ENCODE measurements at regions not wholly inside any gene's neighbourhood (a gene's known extent, or its start where the extent isn't known, plus 50 kb on each side); places are given as distances from the start of the nearest gene placed in this dataset.
"Not testable (repeated sequence)": the region's sequence is repeated elsewhere in the genome, so short reads cannot be mapped to it uniquely, and the experiment has no call there.

DNA sequence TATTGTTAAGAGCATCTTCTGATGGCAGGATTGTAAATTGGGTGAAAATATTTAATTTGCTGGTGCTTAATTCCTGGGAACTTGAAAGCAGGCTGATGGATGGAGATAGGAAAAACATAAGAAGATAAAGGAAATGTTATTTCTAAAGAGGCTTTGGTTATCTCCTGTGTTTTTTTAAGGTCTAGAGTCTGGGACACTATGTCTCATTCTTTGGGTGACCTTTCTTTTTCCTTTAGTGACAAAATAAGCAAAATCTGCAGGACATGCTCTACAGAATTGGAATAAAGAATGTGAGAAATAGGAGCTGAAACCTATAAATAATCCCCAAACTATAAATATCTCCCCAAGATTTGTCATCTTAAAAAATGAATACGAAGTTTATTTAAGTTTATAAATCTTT lies 241.7 kb downstream of the DSC3 start:
- no peak overlapping the region for H3K27ac ChIP-seq
- TF ChIP-seq CTCF (IDR thresholded peaks at IDR 0.05) (no peak), ZFX (IDR thresholded peaks at IDR 0.05; ENCODE audit: borderline replicate concordance) (no peak)

DNA sequence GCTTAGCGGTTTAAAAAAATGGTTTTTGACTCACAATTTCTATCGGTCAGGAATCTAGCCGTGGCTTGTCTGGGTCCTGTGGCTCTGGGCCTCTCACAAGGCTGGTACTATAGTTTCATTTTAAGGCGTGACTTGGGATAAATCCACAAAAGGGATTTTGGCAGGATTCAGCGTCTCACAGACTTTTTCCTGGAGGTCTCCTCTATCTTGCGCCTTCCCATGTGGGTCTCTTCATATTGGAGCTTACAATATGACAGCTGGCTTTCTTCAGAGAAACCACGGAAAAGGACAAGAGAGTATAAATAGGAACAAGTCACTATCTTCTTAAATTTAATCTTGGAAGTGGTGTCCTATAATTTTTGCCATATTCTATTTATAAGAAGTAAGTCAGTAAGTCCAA lies 250.5 kb downstream of the DSC3 start:
- TF ChIP-seq CTCF (IDR thresholded peaks at IDR 0.05) = no peak
- TF ChIP-seq ZFX (IDR thresholded peaks at IDR 0.05; ENCODE audit: borderline replicate concordance) = no peak

DNA sequence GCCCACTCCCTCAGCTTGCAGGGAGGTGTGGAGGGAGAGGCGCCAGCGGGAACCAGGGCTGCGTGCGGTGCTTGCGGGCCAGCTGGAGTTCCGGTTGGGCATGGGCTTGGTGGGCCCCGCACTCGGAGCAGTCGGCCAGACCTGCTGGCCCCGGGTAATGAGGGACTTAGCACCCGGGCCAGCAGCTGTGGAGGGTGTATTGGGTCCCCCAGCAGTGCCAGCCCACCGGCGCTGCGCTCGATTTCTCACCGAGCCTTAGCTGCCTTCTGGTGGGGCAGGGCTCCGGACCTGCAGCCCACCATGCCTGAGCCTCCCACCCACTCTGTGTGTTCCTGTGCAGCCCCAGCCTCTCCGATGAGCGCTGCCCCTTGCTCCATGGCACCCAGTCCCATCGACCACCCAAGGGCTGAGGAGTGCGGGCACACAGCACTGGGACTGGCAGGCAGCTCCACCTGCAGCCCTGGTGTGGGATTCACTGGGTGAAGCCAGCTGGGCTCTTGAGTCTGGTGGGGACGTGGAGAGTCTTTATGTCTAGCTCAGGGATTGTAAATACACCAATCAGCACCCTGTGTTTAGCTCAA lies 254.0 kb downstream of the DSC3 start:
- not testable (repeated sequence) for H3K27ac ChIP-seq

More for the DNA sequence above, 250.5 kb downstream of the DSC3 start:
- no peak overlapping the region for H3K27ac ChIP-seq

- TF ChIP-seq CTCF (IDR thresholded peaks at IDR 0.05) (no peak), ZFX (IDR thresholded peaks at IDR 0.05; ENCODE audit: borderline replicate concordance) (no peak)
- H3K27ac ChIP-seq = no peak overlapping the region
Observed at GRCh38 chr18:30787410-30787809, 255.1 kb downstream of the DSC3 start.

DNA sequence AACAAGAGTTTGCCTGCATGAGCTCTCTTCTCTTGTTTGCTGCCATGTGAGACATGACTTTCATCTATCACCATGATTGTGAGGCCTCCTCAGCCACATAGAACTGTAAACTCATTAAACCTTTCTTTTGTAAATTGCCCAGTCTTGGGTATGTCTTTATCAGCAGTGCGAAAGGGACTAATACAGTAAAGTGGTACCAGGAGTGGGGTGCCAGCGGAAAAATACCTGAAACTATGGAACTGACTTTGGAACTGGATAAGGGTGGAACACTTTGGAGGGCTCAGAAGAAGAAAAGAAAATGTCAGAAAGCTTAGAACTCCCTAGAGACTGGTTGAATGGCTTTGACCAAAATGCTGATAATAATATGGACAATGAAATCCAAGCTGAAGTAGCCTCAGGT lies 260.9 kb downstream of the DSC3 start:
- TF ChIP-seq CTCF (IDR thresholded peaks at IDR 0.05) (no peak), ZFX (IDR thresholded peaks at IDR 0.05; ENCODE audit: borderline replicate concordance) (no peak)
- H3K27ac ChIP-seq = no peak overlapping the region

GRCh38 chr18:30775629-30776028 lies 266.9 kb downstream of the DSC3 start:
- no peak for TF ChIP-seq CTCF (IDR thresholded peaks at IDR 0.05)
- TF ChIP-seq ZFX (IDR thresholded peaks at IDR 0.05; ENCODE audit: borderline replicate concordance) = no peak
- no peak overlapping the region for H3K27ac ChIP-seq

GRCh38 chr18:30772170-30772569 lies 270.4 kb downstream of the DSC3 start:
- not testable (repeated sequence) for H3K27ac ChIP-seq

DNA sequence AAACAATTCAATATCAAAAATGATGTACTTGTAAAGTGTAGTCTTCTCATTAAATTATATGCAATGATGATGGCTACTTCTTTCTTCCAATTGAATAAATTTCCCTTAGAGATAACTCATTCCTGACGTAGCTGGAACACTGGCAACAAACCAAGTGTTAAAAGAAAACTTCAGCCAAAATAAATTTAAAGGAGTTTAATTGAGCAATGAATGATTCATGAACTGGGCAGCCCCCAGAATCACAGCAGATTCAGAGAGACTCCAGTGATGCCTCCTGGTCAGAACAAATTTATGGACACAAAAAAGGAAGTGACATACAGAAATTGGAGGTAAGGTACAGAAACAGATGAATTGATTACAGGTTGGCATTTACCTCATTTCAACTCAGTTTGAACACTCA lies 276.5 kb downstream of the DSC3 start:
- TF ChIP-seq ZFX (IDR thresholded peaks at IDR 0.05; ENCODE audit: borderline replicate concordance) (no peak), CTCF (IDR thresholded peaks at IDR 0.05) (no peak)
- no peak overlapping the region for H3K27ac ChIP-seq
